Suprapubic skin (tissue), 4 donors: ENCODE measurements at regions not wholly inside any gene's neighbourhood (a gene's known extent, or its start where the extent isn't known, plus 50 kb on each side); places are given as distances from the start of the nearest gene placed in this dataset.

Experiments used
- DNase-seq, 2 donors: peaks; one replicate each; pipeline ENCODE4 v3.0.0-alpha.2; 2019; ENCODE audit warnings: low spot score in 2 of 2
- H3K27ac ChIP-seq: fragments of 200-600 bp; sonication (generic); one replicate; pipeline ENCODE4 v1.5.1; 2019
- H3K27me3 ChIP-seq: fragments of 200-600 bp; sonication (generic); one replicate; pipeline ENCODE4 v1.5.1; 2019
- H3K36me3 ChIP-seq: fragments of 200-600 bp; sonication (generic); one replicate; pipeline ENCODE4 v1.5.1; 2019
- H3K4me1 ChIP-seq: fragments of 200-600 bp; sonication (generic); one replicate; pipeline ENCODE4 v1.5.1; 2019
- H3K4me3 ChIP-seq: fragments of 200-600 bp; sonication (generic); one replicate; pipeline ENCODE4 v1.5.1; 2019; ENCODE audit warnings: mild to moderate bottlenecking
- H3K9me3 ChIP-seq: fragments of 200-600 bp; sonication (generic); one replicate; pipeline ENCODE4 v1.5.1; 2019
- EP300 ChIP-seq: sonication (generic); formaldehyde crosslinking; IDR thresholded peaks from one replicate; pipeline ENCODE4 v1.6.1; 2017; ENCODE audit warnings: antibody characterized with exemption
- POLR2A ChIP-seq, 2 donors: fragments of 450-650 bp; IDR thresholded peaks; one replicate each; pipeline ENCODE4 v1.6.1; 2017; ENCODE audit warnings: antibody characterized with exemption in 2 of 2, mild to moderate bottlenecking in 2 of 2, moderate library complexity in 2 of 2
- POLR2AphosphoS5 ChIP-seq, 3 donors: sonication (generic); formaldehyde crosslinking; IDR thresholded peaks; one replicate each; pipeline ENCODE4 v1.6.1; 2017; ENCODE audit warnings: antibody characterized with exemption in 3 of 3
- WGBS: methylation state at CpG from one replicate; pipeline ENCODE4 v1.1.5; 2018; 5-methylcytosine and 5-hydroxymethylcytosine counted together
- TF ChIP-seq, protein P1 (sequence below), 2 donors: fragments of 200-600 bp in 1 of 2; fragments of 450-650 bp in 1 of 2; sonication (generic) in 1 of 2; IDR thresholded peaks; one replicate each; pipeline ENCODE4 v1.5.1; 2016 to 2019; ENCODE audit warnings: antibody characterized with exemption in 2 of 2, mild to moderate bottlenecking in 1 of 2, moderate library complexity in 1 of 2

GRCh38 chr17:79560527-79560926 lies 50.3 kb downstream of the RBFOX3 start:
- Histone ChIP-seq H3K36me3 (no peaks in the 10 kb centered on the region), H3K27ac (no peak overlapping the region), H3K4me3 (no peak overlapping the region), H3K9me3 (no peaks in the 10 kb centered on the region), H3K4me1 (no peaks in the 10 kb centered on the region), H3K27me3 (peaks cover 87% of the 10 kb centered on the region)
- WGBS, result 94% methylated on average over 3 of the region's 13 CpGs
- TF ChIP-seq POLR2A (IDR thresholded peaks at IDR 0.05) (no peak), EP300 (no peak), POLR2AphosphoS5 (IDR thresholded peaks at IDR 0.05) (no peak)
- TF ChIP-seq, protein P1, sequence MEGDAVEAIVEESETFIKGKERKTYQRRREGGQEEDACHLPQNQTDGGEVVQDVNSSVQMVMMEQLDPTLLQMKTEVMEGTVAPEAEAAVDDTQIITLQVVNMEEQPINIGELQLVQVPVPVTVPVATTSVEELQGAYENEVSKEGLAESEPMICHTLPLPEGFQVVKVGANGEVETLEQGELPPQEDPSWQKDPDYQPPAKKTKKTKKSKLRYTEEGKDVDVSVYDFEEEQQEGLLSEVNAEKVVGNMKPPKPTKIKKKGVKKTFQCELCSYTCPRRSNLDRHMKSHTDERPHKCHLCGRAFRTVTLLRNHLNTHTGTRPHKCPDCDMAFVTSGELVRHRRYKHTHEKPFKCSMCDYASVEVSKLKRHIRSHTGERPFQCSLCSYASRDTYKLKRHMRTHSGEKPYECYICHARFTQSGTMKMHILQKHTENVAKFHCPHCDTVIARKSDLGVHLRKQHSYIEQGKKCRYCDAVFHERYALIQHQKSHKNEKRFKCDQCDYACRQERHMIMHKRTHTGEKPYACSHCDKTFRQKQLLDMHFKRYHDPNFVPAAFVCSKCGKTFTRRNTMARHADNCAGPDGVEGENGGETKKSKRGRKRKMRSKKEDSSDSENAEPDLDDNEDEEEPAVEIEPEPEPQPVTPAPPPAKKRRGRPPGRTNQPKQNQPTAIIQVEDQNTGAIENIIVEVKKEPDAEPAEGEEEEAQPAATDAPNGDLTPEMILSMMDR (IDR thresholded peaks at IDR 0.05), result no peak
- DNase-seq, result peak in 1 of 2 donors; percentile 16

GRCh38 chr17:79559111-79559887 lies 51.6 kb downstream of the RBFOX3 start:
- no peak overlapping the region for H3K4me3 ChIP-seq
- WGBS, result 100% methylated on average over 2 of the region's 2 CpGs
- peaks cover 82% of the 10 kb centered on the region for H3K27me3 ChIP-seq
- no peak for DNase-seq
- TF ChIP-seq EP300, result no peak
- H3K4me1 ChIP-seq, result no peaks in the 10 kb centered on the region
- no peaks in the 10 kb centered on the region for H3K9me3 ChIP-seq
- H3K27ac ChIP-seq, result no peak overlapping the region
- H3K36me3 ChIP-seq, result no peaks in the 10 kb centered on the region

GRCh38 chr17:79558091-79558900 lies 52.6 kb downstream of the RBFOX3 start:
- Histone ChIP-seq H3K36me3 (no peaks in the 10 kb centered on the region), H3K4me1 (no peaks in the 10 kb centered on the region), H3K27me3 (peaks cover 74% of the 10 kb centered on the region), H3K9me3 (no peaks in the 10 kb centered on the region), H3K27ac (no peak overlapping the region), H3K4me3 (no peak overlapping the region)
- no peak for DNase-seq
- WGBS, result 45% methylated on average over 22 of the region's 24 CpGs
- TF ChIP-seq, protein P1 (IDR thresholded peaks at IDR 0.05), result no peak
- no peak for TF ChIP-seq POLR2AphosphoS5 (IDR thresholded peaks at IDR 0.05)
- no peak for TF ChIP-seq EP300
- TF ChIP-seq POLR2A (IDR thresholded peaks at IDR 0.05), result no peak

GRCh38 chr17:79557276-79558090 lies 53.4 kb downstream of the RBFOX3 start:
- 62% methylated on average over 22 of the region's 22 CpGs for WGBS

DNA sequence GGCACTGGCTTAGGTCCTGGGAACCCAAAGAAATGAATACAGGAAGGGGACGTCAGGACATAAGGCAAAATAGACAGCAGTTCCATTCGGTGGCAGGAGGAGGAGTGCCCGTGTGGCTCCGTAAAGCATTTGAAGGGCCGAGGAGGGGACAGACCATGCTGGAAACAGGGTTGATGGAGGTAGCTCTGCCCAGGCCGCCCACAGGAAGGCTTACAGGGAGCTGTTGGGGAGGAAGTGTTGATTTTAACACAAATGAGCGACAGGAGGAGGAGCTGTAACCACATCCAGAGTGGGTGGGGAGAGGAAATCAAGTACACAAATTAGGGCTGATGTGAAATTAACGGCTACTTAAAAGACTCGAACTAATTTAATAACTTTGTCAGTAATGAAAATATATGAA lies 54.6 kb downstream of the RBFOX3 start:
- TF ChIP-seq EP300, result no peak
- TF ChIP-seq POLR2A (IDR thresholded peaks at IDR 0.05), result no peak
- TF ChIP-seq, protein P1 (IDR thresholded peaks at IDR 0.05), result no peak
- no peak for TF ChIP-seq POLR2AphosphoS5 (IDR thresholded peaks at IDR 0.05)
- no peak for DNase-seq
- H3K4me3 ChIP-seq, result no peak overlapping the region
- WGBS, result 64% methylated on average over 9 of the region's 9 CpGs
- peaks cover 53% of the 10 kb centered on the region for H3K27me3 ChIP-seq
- no peaks in the 10 kb centered on the region for H3K9me3 ChIP-seq
- no peaks in the 10 kb centered on the region for H3K36me3 ChIP-seq
- H3K4me1 ChIP-seq, result no peaks in the 10 kb centered on the region
- H3K27ac ChIP-seq, result no peak overlapping the region

More at GRCh38 chr17:79557276-79558090, 53.4 kb downstream of the RBFOX3 start:
- DNase-seq, result no peak
- Histone ChIP-seq H3K27me3 (peaks cover 66% of the 10 kb centered on the region), H3K27ac (no peak overlapping the region), H3K4me3 (no peak overlapping the region), H3K36me3 (no peaks in the 10 kb centered on the region), H3K9me3 (no peaks in the 10 kb centered on the region), H3K4me1 (no peaks in the 10 kb centered on the region)
- no peak for TF ChIP-seq POLR2A (IDR thresholded peaks at IDR 0.05)
